Stimulated activated CD8-positive, alpha-beta memory T cell treated with anti-CD3 and anti-CD28 coated beads, Interleukin-4, amount 100 ng/mL, for 4 hours (primary cell): ENCODE measurements at regions not wholly inside any gene's neighbourhood (a gene's known extent, or its start where the extent isn't known, plus 50 kb on each side); places are given as distances from the start of the nearest gene placed in this dataset.
"Not testable (repeated sequence)": the region's sequence is repeated elsewhere in the genome, so short reads cannot be mapped to it uniquely, and the experiment has no call there.

Experiments used
- DNase-seq, 2 donors: peaks; one replicate each; pipeline ENCODE4 v3.0.0-alpha.2; 2020; ENCODE audit warnings: low read depth in 2 of 2, low spot score in 1 of 2

GRCh38 chr6:4224067-4224978 lies 88.9 kb upstream of the ECI2 start:
- no peak for DNase-seq

DNA sequence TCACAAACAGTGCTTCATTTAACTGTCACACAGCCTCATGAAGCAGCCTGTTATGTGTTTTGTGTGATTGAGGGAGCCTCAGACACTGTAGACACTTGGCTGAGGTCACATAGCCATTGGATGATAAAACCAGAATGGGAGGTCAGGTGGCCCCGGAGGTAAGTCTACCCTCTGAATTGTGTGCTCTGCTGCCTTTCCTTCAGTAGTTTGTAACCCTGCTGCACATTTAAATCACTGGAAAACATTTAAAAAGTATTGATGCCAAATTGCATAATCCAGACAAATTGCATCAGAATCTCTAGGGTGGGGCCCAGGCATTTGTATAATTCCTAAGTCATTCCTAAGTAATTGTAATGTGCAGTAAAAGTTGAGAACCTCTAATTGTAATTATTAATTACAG lies 85.2 kb upstream of the ECI2 start:
- no peak for DNase-seq

GRCh38 chr6:4218619-4219317 lies 83.4 kb upstream of the ECI2 start:
- not testable (repeated sequence) for DNase-seq

DNA sequence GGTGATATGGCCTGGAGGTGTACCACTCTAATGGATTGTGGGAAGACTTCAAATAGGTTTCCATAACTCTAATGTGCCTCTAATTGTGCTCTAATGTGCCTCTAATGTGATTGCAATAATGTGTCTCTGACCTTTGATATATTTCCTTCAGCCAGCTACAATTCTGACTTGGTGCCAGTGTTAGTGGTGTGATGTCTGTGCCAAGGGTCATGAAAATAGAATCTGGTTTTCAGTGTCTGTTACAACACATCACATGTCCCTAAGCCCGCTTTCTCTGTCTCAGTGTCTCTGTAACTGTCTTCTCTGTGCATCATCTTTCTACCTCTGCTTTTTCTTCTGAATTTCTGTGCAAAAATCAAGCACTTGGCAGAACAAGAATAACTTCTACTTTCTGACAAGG lies 77.2 kb upstream of the ECI2 start:
- no peak for DNase-seq

DNA sequence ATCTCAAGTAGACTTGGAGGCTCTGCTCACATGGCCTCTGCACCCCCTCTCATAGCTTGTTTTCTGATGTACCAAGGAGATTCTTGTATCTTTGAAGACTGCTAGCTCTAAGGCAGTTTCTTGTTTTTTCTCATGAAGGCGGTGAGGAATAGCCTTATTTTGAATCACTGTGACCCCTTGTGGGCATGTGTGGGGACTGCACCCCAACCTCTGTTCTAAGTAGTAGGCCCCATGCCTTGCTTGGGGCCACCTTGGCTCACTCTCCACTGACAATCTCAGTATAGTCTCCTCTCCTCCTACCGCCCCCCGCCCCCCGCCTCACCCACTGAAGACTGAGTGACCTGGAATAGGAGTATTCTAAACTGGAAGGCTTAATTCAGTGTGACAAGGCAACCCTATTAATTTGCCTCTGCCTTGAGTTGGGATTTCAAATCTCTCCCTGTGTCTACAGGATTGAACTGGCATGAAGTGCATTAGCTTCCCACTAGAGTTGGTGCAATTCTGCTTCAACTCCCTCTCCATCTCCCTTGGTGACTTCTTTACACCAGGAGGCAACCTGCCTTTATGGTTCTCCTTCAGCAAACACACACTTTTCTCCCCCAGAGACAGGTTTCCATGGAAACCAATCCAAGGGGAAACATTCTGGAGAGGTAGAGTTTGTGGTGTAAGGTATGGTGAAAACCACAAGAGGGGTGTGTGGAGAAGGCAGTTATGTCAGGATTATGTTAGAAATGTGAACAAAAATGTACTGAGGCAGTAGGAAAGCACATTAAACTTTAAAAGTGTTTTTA lies 75.4 kb upstream of the ECI2 start:
- DNase-seq: peak; percentile 6 to 33

- DNase-seq: no peak
Measured at GRCh38 chr6:4209196-4209595, 73.8 kb upstream of the ECI2 start.

DNA sequence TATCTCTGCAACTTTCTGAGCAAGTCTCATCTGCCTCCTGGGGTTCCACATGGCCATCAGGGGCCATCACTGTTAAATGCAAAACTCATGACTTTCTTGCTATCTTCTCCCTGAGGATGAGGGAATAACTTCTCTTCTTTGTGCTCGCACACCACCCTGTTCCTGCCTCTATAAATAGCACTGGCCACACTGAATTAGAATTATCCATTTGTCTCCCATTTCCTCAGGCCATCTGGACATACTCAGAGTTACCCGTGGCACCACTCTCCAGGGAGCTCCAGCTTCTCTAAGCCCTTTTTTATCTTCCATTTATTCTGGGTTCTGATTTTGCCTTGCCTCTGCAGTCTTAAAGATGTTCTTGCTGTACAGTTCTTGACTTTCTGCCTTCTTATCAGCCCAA lies 72.8 kb upstream of the ECI2 start:
- no peak for DNase-seq

GRCh38 chr6:4203642-4204417 lies 68.5 kb upstream of the ECI2 start:
- not testable (repeated sequence) for DNase-seq

- DNase-seq: no peak
Measured at GRCh38 chr6:4192627-4193026, 57.3 kb upstream of the ECI2 start.

DNA sequence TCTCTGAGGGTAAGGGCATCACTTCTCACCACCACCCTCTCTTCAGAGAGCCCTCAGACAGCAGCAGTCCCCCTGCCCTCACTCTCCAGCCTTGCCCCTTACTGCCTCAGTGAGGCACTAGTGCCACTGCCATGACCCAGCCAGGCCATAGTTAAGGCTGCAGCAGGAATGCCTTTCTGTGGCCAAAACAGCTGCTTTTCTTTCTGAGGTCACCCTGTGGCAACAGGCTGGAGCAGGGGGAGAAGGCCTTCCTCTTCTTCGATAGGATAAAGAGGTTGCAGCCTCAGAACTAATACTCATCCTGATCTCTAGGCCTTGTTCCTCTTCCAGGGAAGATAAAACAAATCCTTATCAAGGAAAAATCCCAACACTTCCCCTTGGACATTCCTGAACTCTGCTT lies 56.8 kb upstream of the ECI2 start:
- DNase-seq: no peak

DNA sequence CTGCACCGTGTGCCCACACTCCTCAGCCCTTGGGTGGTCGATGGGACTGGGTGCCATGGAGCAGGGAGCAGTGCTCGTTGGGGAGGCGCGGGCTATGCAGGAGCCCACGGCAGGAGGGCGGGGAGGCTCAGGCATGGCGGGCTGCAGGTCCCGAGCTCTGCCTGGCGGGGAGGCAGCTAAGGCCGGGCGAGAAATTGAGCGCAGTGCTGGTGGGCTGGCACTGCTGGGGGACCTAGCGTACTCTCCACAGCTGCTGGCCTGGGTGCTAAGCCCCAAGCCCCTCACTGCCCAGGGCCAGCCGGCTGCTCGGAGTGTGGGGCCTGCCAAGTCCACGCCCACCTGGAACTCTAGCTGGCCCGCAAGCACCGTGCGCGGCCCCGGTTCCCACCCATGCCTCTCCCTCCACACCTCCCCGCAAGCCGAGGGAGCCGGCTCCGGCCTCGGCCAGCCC lies 55.9 kb upstream of the ECI2 start:
- DNase-seq: no peak

DNA sequence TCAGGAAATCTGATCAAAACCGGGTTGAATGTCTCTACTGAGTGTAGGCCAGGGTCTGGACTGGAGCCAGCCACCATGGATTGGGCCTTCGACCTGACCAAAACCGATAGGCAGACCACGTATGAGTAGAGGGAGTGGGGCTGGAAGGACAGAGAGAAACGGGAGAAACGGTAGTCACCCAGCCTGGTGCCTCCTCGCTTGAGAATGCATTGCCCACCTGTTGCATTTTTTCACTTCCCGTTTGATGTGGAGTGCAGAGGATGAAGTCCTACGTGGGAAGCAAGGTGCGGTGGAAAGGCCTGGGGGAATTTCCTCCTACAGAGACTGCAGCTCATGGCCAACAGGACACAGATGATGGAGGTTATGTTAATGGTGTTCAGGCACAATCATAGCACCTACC lies 53.9 kb upstream of the ECI2 start:
- no peak for DNase-seq

- no peak for DNase-seq
Measured at GRCh38 chr6:4188801-4189200, 53.4 kb upstream of the ECI2 start.

- no peak for DNase-seq
Measured at GRCh38 chr6:4187480-4187879, 52.1 kb upstream of the ECI2 start.

- no peak for DNase-seq
Measured at GRCh38 chr6:4186385-4186784, 51.0 kb upstream of the ECI2 start.

- DNase-seq: no peak
Measured at GRCh38 chr6:4185846-4186245, 50.5 kb upstream of the ECI2 start.

GRCh38 chr6:4185419-4185818 lies 50.0 kb upstream of the ECI2 start:
- no peak for DNase-seq
